GM10266 (cell line): ENCODE measurements at regions not wholly inside any gene's neighbourhood (a gene's known extent, or its start where the extent isn't known, plus 50 kb on each side); places are given as distances from the start of the nearest gene placed in this dataset.
"Not testable (repeated sequence)": the region's sequence is repeated elsewhere in the genome, so short reads cannot be mapped to it uniquely, and the experiment has no call there.

Experiments
- DNase-seq: peaks from one replicate; pipeline ENCODE4 v3.0.0; 2012; ENCODE audit errors: extremely low spot score
- CTCF ChIP-seq: IDR thresholded peaks from 2 replicates; pipeline ENCODE4 v1.5.1; 2012; ENCODE audit warnings: mild to moderate bottlenecking, low read depth; ENCODE audit not compliant: control insufficient read depth, insufficient read depth; ENCODE audit errors: missing control alignments

- not testable (repeated sequence) for DNase-seq
Measured at GRCh38 chr6:71360556-71361335, 72.1 kb downstream of the OGFRL1 start.

- no peak for DNase-seq
- TF ChIP-seq CTCF: no peak
Measured at GRCh38 chr6:71364889-71365542, 76.4 kb downstream of the OGFRL1 start.

- no peak for DNase-seq
- no peak for TF ChIP-seq CTCF
Measured at GRCh38 chr6:71367756-71368155, 79.1 kb downstream of the OGFRL1 start.

GRCh38 chr6:71368284-71368683, 79.7 kb downstream of the OGFRL1 start:
- no peak for TF ChIP-seq CTCF
- no peak for DNase-seq

GRCh38 chr6:71371559-71371958, 82.9 kb downstream of the OGFRL1 start:
- no peak for DNase-seq
- TF ChIP-seq CTCF: no peak

GRCh38 chr6:71373943-71374342, 85.3 kb downstream of the OGFRL1 start:
- no peak for DNase-seq
- TF ChIP-seq CTCF: no peak

- no peak for DNase-seq
- TF ChIP-seq CTCF: no peak
Measured at GRCh38 chr6:71375676-71376075, 87.1 kb downstream of the OGFRL1 start.
